Stimulated activated CD4-positive, alpha-beta T cell treated with anti-CD3 and anti-CD28 coated beads, Interleukin-1b, Interleukin-23, amount 100 ng/mL, for 1 hour (primary cell): ENCODE measurements at regions not wholly inside any gene's neighbourhood (a gene's known extent, or its start where the extent isn't known, plus 50 kb on each side); places are given as distances from the start of the nearest gene placed in this dataset.

ENCODE experiments used
- DNase-seq, 2 donors: peaks; one replicate each; pipeline ENCODE4 v3.0.0-alpha.2; 2020; ENCODE audit warnings: low read depth in 2 of 2

DNA sequence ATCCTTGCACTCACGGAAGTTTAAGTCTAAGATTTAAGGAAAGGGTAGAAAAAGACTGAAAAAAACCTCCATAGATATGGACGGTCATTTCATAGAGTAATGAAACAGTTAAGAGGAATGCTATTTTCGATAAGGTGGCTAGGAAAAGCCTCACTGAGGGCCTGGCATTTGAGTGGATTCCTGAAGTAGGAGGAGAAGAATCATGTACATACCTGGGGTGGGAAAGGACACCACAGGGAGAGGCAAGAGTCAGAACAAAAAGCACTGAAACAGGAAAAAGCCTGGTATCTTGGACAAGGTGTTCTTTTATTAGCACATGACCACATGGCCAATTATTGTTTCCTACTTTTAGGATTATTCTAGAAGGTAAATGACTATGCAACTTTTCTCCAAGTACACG, 547.2 kb upstream of the DIPK2B start:
- DNase-seq: no peak

DNA sequence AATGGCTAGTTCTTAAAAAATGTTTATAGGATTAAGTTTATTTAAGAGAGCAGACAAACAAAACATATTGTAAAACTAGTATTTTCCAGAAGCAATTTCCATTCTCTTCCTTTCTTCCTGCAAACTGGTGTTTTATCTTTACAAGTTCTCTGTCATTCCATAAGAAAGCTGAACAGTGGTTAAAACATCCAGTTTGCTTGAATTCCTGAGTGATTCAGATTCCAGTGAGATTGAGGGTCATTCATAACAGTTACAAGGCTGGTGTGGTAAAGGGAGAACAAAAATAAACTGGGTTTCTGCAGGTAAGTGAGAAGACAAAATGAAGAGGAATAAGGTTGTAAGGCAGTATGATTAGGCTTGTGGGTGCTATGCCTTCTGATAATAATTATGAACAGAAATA, 544.8 kb upstream of the DIPK2B start:
- DNase-seq: no peak

DNA sequence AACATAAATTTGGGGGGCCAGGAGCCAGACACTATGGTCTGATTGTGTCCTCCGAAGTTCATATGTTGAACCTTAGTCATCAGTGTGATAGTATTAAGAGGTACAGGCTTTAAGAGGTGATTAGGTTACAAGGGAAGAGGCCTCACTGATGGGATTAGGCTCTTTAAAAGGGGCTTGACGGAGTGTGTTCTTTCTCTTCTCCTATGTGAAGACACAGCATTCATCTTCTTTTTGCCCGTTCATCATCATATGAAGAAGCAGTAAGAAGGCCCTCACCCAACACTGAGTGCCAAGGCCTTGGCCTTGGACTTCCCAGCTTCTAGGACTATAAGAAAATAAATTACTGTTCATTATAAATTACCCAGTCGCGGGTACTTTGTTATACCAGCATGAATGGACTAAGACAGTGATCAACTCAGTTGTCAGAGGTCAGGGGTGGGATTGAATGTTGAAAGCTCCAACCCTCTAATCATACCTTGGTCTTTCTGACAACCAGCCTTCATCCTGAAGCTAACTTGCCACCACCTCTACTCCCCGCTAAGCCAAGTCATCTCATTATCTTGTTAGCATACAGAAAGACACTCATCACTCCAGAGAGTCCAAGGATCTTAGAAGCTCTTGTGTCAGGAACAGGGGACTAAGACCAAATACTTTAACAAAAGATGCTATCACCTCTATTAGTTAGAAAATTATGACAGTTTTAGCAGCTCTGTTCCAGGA, 543.4 kb upstream of the DIPK2B start:
- DNase-seq: no peak

DNA sequence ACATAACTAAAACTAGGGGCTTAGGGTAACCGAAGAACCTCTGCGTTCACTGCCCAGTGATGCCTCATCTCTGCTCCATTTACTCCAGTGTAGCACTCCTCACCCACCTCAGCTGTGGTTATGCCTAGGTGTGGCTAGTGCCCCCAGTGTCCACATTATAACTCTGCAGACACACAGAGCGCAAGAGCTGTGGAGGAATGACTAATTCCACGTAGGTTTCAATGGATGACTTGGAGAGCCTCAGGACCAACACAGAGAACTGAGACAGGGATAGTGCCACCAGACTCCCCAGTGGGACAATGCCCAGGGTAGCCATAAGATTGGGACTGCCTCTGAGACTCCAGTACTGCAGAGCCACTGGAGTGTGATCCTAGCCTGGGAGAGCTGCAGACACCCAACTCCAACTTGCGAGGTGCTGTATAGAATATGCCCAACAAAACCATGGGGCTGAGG, 542.4 kb upstream of the DIPK2B start:
- no peak for DNase-seq

DNA sequence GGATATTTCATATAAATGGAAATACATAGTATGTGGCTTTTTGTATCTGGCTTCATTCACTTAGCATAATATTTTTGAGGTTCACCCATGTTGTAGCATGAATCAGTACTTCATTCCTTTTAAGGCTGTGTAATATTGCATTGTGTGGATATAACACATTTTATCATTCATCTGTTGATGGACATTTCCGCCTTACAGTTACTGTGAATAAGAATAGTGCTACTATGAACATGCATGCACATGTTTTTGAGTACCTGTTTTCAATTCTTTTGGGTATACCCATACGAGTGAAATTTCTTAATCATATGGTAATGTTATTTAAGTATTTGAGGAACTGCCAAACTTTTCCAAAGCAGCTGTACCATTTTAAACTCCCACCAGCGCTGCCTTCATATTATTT, 539.6 kb upstream of the DIPK2B start:
- DNase-seq: no peak

DNA sequence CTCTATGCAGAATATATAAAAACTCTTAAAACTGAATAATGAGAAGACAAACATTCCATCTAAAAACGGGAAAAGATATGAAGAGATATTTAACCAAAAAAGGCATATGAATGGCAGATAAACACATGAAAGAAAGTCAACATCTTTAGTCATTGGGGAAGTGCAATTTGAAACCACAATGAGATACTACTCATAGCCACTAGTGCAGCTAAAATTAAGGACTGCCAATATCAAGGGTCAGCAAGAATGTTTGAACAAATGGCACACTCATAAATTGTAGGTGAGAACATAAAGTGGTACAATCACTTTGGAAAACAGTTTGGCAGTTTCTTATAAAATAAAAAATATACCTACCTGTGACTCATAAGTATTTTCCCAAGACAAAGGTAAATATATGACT, 534.9 kb upstream of the DIPK2B start:
- no peak for DNase-seq

DNA sequence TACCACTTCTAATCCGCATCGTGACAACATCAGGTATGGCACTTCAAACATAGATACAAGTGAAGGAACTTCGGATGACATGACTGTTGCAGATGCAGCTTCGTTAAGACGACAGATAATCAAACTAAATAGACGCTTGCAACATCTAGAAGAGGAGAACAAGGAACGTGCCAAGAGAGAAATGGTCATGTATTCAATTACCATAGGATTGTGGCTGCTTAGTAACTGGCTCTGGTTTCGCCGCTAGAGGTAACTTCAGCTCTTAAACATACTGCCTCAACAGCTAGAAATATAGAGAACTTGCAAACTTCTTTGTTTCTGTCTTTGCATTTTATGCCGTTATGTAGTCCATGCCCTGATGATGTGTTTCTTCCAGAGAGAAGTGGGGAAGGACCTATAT, 530.8 kb upstream of the DIPK2B start:
- DNase-seq: no peak

DNA sequence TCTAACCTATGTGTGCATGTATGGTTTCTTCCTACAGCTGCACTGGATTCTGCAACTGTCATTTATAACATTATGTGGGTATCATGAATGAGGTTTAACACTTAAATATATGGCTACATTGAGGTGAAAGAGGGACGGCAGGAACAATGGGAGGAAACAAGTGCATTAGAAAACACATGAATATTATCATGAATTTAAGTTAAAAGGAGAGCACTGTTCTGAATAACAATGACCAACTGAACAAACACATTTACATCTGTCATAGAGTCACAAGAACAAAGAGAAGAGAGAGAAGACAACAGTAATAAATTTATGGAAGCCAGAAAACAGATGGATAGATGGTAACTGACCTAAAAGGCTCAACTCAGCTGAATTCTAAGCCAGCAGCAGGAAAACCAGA, 527.1 kb upstream of the DIPK2B start:
- no peak for DNase-seq

DNA sequence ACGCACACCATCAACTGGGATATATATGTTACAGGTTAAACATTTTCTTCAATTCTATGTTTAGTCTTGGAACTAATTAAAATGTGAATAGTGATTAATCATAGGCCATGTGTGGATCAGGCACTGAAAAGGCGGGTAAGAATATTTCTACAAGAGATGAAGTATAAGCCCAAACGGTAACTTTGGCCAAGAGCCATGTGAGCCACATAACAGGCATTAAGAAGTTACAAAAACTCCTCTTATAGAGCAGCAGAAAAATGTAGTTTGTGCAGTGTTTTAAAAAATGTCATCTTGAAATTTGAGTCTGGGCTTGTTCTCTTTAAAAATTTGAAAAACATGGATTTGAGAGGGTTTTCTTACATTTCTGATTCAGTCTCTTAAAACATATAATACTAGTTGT, 521.8 kb upstream of the DIPK2B start:
- DNase-seq: no peak

DNA sequence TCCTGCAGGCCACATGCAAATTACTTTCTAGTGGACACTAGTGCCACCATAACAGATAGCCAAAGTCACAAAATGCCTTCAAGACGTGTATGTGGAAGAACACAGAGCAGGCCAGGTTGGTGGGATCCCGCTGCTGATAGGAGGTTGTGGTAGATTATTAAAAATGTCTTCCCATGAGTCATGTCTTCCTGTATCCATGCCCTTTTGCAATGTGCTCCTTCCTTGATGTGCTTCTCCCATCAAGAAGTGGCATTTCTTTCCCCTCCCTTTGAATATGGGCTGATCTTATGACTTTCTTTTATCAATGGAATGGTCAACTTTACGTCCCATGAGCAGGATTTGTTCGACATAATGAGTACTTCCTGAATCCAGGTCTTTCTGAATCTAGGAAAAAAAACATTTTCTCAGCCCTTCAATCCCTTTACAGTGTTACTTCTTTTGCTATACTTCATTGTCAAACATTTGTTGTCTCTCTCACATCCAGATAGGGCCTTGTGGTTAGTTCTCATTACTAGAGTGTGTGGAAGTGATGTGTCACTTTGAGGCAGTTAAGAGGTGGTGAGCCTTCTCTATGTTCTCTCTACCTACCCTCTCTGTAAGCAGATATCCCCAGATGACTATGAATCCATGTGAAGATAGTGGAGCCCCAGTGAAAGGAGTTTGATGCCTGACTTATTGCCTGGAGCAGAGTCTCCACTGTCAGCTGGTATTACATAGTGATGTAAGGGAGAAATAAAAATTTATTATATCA, 519.2 kb upstream of the DIPK2B start:
- no peak for DNase-seq

DNA sequence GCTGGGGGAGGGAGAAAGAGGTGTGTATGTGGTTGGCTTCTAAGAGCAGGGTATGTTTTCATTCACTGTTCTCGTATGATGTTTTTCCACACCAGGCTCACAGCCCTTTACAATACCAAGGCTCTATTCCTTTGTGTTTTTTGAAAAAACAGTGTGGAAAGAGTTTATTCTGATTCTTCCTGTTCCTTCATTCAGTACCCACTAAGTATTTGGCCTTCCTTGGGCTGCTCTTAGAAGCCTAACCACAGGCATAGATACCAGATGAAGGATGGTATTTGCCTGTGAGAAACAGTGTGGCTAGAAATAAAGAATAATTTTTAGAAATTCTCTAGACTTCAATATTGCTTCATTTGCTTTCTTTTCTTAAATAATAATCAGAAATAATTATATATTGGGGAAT, 518.0 kb upstream of the DIPK2B start:
- no peak for DNase-seq

DNA sequence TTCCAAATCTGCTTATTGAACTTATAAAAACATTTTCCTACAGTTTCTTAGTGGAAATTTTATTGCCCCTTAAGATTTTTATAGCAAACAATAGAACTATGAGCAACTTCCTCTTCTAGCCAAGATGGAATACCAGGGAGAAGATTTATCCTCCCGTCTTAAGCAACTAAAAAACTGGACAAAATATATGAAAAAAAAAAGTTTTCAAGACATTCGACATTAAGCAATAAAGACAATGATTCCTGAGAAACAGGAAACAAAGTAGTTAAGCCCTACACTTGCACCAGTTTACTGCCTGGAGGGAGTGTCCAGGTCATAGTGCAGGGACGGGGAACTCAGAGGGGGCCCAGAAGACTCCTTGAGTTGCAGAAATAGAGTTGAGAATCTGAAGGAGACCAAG, 516.1 kb upstream of the DIPK2B start:
- no peak for DNase-seq

DNA sequence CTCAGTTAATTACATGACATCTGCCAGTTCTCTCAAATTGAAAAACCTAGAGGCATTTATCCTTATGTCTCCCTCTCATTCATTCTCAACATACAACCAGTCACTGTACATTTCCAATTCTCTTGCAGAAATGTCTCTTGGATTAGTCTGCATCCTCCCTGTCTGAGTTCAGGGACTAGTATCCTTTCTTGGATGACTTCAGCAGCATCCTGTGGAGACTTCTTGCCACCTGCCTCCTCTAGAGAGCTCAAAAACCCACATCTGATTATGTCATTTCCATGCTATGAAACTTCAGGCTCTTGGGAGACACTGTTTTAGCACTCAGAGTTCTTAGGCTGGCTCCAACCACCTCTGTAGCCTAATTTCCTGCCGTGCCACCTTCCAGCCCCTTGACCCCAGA, 515.1 kb upstream of the DIPK2B start:
- DNase-seq: no peak

DNA sequence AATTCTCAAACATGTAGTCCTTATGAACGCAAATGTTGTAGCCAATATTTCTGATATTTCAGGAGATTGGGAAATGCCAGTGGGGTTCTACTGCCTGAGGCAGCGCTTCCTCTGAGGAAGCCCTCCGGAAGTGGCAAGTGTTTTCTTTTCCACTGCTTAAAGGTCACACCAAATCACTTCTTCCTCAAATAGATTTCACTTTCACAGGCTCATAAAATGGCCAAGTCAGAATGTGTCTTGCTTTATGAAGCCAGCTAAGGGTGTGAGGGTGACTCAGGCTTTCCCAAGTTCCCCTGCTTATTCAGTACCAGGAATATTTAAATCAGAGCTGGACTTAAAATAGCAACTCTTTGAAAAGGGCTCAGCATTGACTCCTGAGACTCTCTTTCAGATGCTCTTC, 514.2 kb upstream of the DIPK2B start:
- DNase-seq: no peak

DNA sequence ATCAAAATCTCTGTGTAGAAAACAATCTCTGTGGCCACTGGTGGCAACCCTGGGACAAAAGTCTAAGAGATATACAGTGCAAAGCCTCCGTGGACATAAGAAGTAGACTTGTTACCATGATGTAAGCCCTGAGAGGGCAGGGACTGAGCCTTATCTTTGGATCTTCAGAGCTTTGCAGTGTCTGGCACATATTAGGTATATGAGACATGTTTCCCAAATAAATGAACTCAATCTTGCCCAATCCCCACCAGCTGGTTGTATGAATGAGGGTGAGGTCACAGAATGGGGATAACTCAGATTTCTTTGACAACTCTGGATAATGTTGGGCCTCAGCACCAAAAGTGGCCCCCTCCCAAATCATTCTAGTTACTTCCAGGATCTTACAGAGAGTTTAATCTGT, 511.4 kb upstream of the DIPK2B start:
- no peak for DNase-seq

DNA sequence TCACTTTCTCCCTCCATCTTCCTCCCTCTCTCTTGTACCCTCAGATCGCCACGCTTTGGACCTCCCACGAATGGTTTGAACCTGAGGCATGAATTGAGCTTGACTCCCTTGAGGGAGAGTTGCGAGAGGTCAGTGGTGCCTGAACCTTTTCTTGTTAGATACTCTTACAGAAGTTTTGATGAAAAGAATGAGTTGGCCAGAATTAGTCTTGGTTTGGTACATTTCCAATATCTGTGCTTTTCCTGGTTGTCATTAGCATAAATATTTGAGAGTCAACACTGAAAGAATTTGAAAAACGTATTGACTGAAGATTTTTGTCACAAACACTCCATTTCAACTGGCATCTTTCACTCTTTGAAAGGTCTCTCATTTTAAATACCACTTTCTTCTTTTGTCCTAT, 510.6 kb upstream of the DIPK2B start:
- DNase-seq: no peak

DNA sequence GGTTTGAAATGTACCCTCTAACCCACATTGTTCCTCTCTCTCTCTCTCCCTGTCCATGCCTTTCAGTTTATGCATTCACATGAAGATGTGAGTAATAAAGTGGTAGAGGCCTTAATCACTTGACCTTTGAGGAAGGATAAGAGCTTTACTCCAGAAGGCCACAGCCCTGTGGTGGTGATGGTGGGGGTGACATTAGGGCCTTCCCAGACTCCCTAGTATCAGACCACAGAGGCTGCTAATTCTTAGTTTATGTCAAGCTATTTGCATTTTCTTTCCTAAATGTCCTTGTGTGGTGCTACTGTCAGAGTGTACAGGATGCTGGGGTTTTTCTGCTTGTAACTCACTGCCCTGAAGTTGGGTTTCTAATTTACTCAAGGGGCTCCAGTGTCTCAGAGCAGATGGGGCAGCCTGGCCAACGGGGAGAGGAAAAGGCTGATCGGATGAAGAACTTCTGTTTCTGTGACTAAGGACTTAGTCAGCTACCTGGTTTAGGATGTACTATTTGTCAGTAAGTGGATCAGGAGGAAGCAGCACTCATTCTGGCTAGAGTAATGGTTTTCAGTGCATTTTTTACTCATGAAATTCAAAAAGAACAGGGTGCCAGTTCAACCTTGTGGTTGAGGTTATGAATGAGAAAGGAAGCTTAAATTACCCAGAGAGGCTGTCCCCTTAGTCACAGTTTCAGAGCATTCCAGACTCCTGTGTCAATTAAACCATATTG, 509.6 kb upstream of the DIPK2B start:
- DNase-seq: peak in 1 of 2 donors; percentile 13

DNA sequence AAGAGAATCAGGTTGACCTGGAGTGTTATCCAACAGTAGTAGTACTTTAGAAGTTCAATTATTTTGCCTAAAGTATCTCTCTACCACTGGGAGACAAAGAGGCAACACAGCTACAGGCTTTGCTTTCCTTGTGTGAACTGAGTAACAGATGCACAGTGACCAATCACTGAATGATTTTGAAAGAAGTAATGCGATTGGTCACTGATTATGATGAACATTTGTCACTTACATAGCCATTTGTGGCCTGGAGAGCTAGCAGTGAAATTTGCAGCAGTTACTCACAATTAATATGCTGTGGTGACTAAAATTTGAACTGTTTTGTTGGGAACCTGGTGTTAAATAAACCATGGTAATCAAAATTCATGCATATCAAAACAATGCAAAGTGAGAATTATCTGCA, 508.7 kb upstream of the DIPK2B start:
- DNase-seq: no peak

DNA sequence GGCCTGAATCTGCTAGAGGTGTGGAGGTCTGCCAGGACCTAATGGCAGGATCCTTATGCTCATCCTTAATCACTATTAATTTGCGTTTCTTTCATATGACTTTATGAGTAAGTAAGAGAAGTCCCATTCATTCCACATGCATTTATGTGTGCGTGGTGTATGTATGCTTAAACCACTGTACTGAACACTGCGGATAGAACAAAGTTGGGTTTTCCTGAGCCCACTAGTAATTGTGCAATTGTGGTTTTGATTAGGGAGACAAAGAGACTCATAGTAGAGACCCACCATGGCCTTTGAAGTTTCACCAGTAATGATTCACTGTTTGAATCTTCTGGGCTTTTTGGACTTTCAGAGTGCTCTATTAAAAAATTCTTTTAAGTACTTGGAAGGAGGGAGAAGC, 498.5 kb upstream of the DIPK2B start:
- DNase-seq: no peak

DNA sequence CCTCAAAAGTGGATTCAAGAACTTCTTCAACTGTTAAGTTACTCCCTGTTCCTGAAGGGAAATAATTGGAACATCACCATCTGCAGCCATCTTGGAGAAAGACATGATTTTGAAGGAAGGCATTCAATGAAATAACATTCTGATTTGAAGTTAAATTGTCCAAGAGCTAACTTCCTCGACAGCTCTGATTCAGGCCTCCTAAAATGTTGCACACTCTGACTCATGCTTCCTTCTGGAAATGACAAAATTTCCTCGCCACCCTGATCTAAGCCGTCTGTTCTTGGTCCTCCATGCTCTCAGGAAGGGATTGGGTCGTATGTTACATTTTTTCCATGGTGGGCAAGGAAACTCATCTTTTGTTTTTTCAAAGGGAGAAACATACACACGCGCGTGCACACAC, 496.9 kb upstream of the DIPK2B start:
- DNase-seq: no peak

DNA sequence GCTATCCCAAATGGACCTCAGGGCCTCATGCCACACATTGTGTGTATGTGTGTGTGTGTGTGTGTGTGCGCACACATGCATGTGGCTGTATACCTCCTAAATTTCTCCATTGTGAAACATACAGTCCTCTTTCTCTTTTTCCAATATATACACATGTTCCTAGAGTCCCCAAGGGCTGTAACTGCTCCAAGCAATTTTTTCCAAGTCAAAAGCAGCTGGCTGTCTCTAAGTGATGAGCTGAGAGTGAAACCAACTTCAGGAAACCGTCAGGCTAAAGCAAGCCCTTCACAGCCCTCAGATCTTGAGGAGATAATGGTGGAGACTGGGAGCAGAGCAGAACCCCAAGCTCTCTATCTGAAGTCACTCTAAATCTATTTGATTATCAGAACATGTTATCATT, 496.1 kb upstream of the DIPK2B start:
- no peak for DNase-seq

DNA sequence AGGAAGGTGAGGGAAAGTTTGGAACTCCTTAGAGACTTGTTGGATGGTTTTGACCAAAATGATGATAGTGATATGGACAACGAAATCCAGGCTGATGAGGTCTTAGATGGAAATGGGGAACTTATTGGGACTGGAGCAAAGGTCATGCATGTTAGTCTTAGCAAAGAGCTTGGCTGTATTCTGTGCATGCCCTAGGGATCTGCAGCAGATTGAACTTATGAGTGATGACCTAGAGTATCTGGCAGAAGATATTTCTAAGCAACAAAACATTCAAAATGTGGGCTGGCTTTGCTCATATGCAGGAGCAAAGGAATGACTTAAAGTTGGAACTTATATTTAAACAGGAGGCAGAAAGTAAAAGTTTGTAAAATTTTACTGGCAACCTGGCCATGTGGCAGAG, 489.3 kb upstream of the DIPK2B start:
- no peak for DNase-seq

DNA sequence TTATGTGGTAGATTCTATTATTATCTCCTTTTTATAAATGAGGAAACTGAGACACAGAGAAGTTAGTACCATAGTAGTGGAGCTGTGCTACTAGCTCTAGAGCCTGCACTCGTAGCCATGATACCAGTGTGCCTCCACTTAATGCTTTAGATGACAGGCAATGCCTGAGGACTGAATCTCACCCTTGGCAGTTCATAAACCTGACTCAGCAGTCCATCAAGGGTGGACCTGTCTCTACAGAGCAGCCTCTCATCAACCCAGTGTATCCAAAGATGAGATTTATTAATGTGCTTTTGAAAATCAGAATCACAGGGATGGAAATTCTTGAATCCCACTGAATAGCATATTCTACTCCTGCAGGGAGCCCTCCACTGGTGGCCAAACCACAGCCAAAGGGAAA, 483.2 kb upstream of the DIPK2B start:
- no peak for DNase-seq
